IPS-18a (cell line): ENCODE measurements at regions not wholly inside any gene's neighbourhood (a gene's known extent, or its start where the extent isn't known, plus 50 kb on each side); places are given as distances from the start of the nearest gene placed in this dataset.

Source experiments
- H3K27ac ChIP-seq: one replicate; pipeline ENCODE4 v1.5.1; 2013; ENCODE audit warnings: low read length
- H3K27me3 ChIP-seq: one replicate; pipeline ENCODE4 v1.6.1; 2013; ENCODE audit warnings: mild to moderate bottlenecking, low read length; ENCODE audit not compliant: control insufficient read depth, insufficient read depth
- H3K36me3 ChIP-seq: one replicate; pipeline ENCODE4 v1.6.1; 2013; ENCODE audit warnings: low read depth, low read length; ENCODE audit not compliant: control insufficient read depth
- H3K4me1 ChIP-seq: one replicate; pipeline ENCODE4 v1.6.1; 2013; ENCODE audit warnings: low read depth, low read length; ENCODE audit not compliant: control insufficient read depth
- H3K4me3 ChIP-seq: one replicate; pipeline ENCODE4 v1.5.1; 2013; ENCODE audit warnings: low read length
- H3K9ac ChIP-seq: one replicate; pipeline ENCODE4 v1.6.1; 2013; ENCODE audit warnings: mild to moderate bottlenecking, low read length, moderate library complexity
- H3K9me3 ChIP-seq: one replicate; pipeline ENCODE4 v1.6.1; 2013; ENCODE audit warnings: low read depth, low read length; ENCODE audit not compliant: control insufficient read depth

GRCh38 chr6:121917834-121918559, 481.5 kb upstream of the HSF2 start:
- peaks cover 15% of the 10 kb centered on the region for H3K4me1 ChIP-seq
- H3K27ac ChIP-seq, result no peak overlapping the region
- no peak overlapping the region for H3K4me3 ChIP-seq
- H3K27me3 ChIP-seq, result no peaks in the 10 kb centered on the region
- H3K9me3 ChIP-seq, result no peaks in the 10 kb centered on the region
- no peak overlapping the region for H3K9ac ChIP-seq
- H3K36me3 ChIP-seq, result no peaks in the 10 kb centered on the region

- no peaks in the 10 kb centered on the region for H3K36me3 ChIP-seq
- peaks cover 15% of the 10 kb centered on the region for H3K4me1 ChIP-seq
- no peak overlapping the region for H3K27ac ChIP-seq
These were observed 478.8 kb upstream of the HSF2 start for GRCh38 chr6:121920616-121921015.

GRCh38 chr6:121925024-121925423, 474.4 kb upstream of the HSF2 start:
- H3K4me3 ChIP-seq, result no peak overlapping the region
- H3K4me1 ChIP-seq, result peaks cover 15% of the 10 kb centered on the region
- no peaks in the 10 kb centered on the region for H3K36me3 ChIP-seq

More at GRCh38 chr6:121920616-121921015, 478.8 kb upstream of the HSF2 start:
- Histone ChIP-seq H3K9ac (no peak overlapping the region), H3K27me3 (no peaks in the 10 kb centered on the region), H3K4me3 (no peak overlapping the region), H3K9me3 (no peaks in the 10 kb centered on the region)

DNA sequence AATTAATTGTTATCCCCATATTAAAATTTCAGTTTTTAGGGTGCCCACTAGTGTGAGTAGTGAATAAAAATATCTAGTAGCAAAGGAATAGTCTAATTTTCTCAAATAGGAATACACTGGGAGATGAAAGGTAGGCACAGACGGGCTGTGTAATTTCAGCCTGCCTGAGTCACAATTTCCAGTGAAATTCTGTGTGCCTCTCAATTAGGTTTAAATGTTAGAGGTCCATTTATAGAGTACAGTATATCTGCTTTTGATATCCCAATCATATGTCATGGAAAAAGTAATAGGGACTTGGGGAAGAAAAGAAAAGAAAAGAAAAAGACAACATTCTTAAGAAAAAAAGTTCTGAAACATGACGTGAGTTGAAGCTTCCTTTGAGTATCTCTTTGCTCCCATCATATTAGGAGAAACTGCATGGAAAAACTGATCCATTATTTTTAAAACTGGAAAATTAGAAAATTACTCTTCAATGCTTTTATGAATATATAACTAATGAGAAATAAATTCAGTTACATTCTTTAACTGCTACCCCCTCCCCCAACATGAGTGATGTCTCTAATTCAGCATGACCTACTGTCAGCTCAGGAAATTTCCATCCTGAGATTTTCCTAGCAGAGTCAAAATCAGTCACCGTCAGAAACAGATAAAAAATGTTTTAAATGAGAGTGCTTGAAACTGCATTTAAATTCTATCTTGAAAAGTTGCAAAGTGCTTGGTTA, 473.8 kb upstream of the HSF2 start:
- H3K9me3 ChIP-seq, result no peaks in the 10 kb centered on the region
- no peak overlapping the region for H3K4me3 ChIP-seq
- H3K36me3 ChIP-seq, result no peaks in the 10 kb centered on the region
- H3K9ac ChIP-seq, result no peak overlapping the region
- H3K27ac ChIP-seq, result no peak overlapping the region
- H3K4me1 ChIP-seq, result peaks cover 9% of the 10 kb centered on the region
- H3K27me3 ChIP-seq, result no peaks in the 10 kb centered on the region

More at GRCh38 chr6:121925024-121925423, 474.4 kb upstream of the HSF2 start:
- Histone ChIP-seq H3K27me3 (no peaks in the 10 kb centered on the region), H3K9ac (no peak overlapping the region), H3K27ac (no peak overlapping the region), H3K9me3 (no peaks in the 10 kb centered on the region)

- H3K9ac ChIP-seq, result no peak overlapping the region
- no peaks in the 10 kb centered on the region for H3K9me3 ChIP-seq
- no peak overlapping the region for H3K4me3 ChIP-seq
- no peak overlapping the region for H3K27ac ChIP-seq
- H3K4me1 ChIP-seq, result peaks cover 24% of the 10 kb centered on the region
- H3K27me3 ChIP-seq, result no peaks in the 10 kb centered on the region
- H3K36me3 ChIP-seq, result no peaks in the 10 kb centered on the region
These were observed 470.2 kb upstream of the HSF2 start for GRCh38 chr6:121929301-121929700.

DNA sequence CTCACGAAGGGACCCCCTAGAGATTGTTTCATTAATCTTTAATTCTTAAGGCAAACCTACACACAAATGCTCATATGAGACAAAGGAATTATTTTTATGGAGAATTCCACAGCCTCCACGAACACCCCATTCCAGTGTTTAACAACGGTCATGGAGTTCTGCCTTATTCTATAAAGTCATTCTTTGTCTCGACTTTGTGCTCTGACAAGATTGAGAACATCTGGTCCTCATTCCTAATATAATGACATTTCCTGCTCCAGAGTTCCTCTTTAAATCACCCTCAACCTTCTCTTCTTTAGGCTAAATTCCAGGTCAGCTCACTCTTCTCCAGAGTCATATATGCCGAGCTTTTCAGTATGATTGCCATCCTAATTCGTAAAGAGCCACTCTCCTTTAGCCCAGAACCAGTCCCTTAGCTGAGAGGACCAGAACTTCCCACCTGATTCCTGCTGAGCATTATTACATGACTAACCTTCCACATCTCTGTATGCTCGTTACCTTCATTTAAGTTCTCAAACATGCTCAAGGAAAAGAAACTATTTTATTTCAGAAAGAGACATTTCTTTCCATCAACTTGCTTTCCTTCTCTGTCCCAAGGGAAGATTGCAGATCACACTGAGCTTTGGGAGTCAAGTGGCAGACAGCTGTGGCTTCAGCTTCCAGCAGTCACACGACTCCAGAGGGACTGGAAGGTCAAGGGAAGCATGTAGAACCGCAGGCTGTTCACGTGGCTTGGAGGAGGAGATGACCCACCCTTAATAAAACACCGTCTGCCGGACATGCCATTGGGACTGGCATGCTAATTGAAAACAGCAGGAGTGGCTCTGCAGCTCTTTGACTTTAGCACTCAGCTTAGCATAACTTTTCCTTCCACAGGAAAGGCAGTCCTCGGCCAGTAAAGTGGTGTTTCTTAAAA, 467.1 kb upstream of the HSF2 start:
- Histone ChIP-seq H3K9me3 (no peaks in the 10 kb centered on the region), H3K4me1 (peaks cover 24% of the 10 kb centered on the region), H3K4me3 (no peak overlapping the region), H3K27me3 (no peaks in the 10 kb centered on the region), H3K36me3 (no peaks in the 10 kb centered on the region), H3K27ac (peak overlapping the region; percentile 4), H3K9ac (no peak overlapping the region)

DNA sequence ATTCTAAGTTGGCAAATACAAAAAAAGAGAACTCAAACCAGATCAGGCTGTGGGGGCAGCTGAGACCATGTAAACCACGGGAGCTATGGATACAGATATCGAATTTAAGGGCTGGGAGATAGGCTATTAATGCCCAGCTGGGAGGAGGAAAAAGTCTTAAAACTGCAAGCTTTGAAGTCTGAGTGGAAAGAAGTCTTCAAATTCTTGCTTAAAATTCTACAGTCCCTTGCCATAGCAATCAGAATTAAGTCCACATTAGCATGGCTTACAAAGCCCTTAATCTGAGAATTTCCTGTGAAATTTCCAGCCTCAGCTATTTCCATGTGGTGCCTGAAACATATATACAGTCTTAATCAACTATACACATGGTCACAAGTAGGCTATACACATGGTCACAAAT, 465.0 kb upstream of the HSF2 start:
- no peak overlapping the region for H3K27ac ChIP-seq
- H3K27me3 ChIP-seq, result no peaks in the 10 kb centered on the region

GRCh38 chr6:121940728-121941127, 458.7 kb upstream of the HSF2 start:
- H3K9ac ChIP-seq, result no peak overlapping the region
- peaks cover 3% of the 10 kb centered on the region for H3K4me1 ChIP-seq
- no peak overlapping the region for H3K4me3 ChIP-seq
- H3K9me3 ChIP-seq, result peaks cover 7% of the 10 kb centered on the region
- no peaks in the 10 kb centered on the region for H3K27me3 ChIP-seq
- no peaks in the 10 kb centered on the region for H3K36me3 ChIP-seq
- no peak overlapping the region for H3K27ac ChIP-seq

More for the DNA sequence above, 465.0 kb upstream of the HSF2 start:
- Histone ChIP-seq H3K36me3 (no peaks in the 10 kb centered on the region), H3K4me3 (no peak overlapping the region), H3K9ac (no peak overlapping the region), H3K9me3 (peaks cover 3% of the 10 kb centered on the region), H3K4me1 (peaks cover 21% of the 10 kb centered on the region)

- Histone ChIP-seq H3K9ac (no peak overlapping the region), H3K4me1 (peaks cover 3% of the 10 kb centered on the region), H3K9me3 (peaks cover 4% of the 10 kb centered on the region), H3K27ac (no peak overlapping the region), H3K27me3 (no peaks in the 10 kb centered on the region), H3K4me3 (no peak overlapping the region), H3K36me3 (no peaks in the 10 kb centered on the region)
These were observed 455.1 kb upstream of the HSF2 start for GRCh38 chr6:121944354-121944753.

DNA sequence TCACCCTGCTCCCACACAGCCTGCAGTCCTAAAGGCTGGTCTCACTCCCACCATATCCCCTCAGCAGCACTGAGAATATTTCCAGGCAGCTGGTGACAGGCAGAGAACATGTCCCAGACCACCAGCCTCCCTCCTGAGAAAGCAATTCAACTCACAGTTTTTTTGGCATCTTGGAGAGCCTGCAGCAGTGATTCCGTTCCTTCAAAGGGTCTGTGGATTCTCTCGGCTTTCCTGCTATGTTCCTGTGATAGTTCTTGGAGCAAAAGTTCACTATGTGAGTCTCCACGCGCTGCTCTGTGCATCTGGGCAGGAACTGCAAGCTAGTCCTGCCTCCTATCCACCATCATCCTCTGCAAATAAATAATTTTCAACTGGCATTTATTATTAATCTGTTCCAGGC, 448.3 kb upstream of the HSF2 start:
- Histone ChIP-seq H3K9ac (no peak overlapping the region), H3K36me3 (no peaks in the 10 kb centered on the region), H3K4me1 (no peaks in the 10 kb centered on the region), H3K27ac (no peak overlapping the region), H3K27me3 (no peaks in the 10 kb centered on the region), H3K9me3 (no peaks in the 10 kb centered on the region), H3K4me3 (no peak overlapping the region)

- Histone ChIP-seq H3K27ac (no peak overlapping the region), H3K27me3 (no peaks in the 10 kb centered on the region), H3K4me1 (no peaks in the 10 kb centered on the region), H3K4me3 (no peak overlapping the region), H3K9me3 (no peaks in the 10 kb centered on the region), H3K36me3 (no peaks in the 10 kb centered on the region), H3K9ac (no peak overlapping the region)
These were observed 447.5 kb upstream of the HSF2 start for GRCh38 chr6:121951918-121952379.
